ENCODE measurements at regions not wholly inside any gene's neighbourhood (a gene's known extent, or its start where the extent isn't known, plus 50 kb on each side); places are given as distances from the start of the nearest gene placed in this dataset.

GRCh38 chr15:31226021-31226420, 100.6 kb upstream of the KLF13 start:
- H3K27ac Mint-ChIP-seq (ENCODE audit: unreplicated experiment): no peak overlapping the region
- H3K36me3 Mint-ChIP-seq (ENCODE audit: unreplicated experiment): no peaks in the 10 kb centered on the region

GRCh38 chr15:31227235-31227634, 99.4 kb upstream of the KLF13 start:
- H3K4me3 Mint-ChIP-seq (ENCODE audit: unreplicated experiment): no peak overlapping the region
- no peak for TF ChIP-seq CTCF (IDR thresholded peaks at IDR 0.05)
- no peak for DNase-seq (ENCODE audit: extremely low spot score, unreplicated experiment)
- H3K9me3 Mint-ChIP-seq (ENCODE audit: unreplicated experiment): no peaks in the 10 kb centered on the region
- H3K27ac Mint-ChIP-seq (ENCODE audit: unreplicated experiment): no peak overlapping the region
- H3K4me1 Mint-ChIP-seq (ENCODE audit: unreplicated experiment): peaks cover 27% of the 10 kb centered on the region
- peaks cover 12% of the 10 kb centered on the region for H3K27me3 Mint-ChIP-seq (ENCODE audit: unreplicated experiment)
- no peaks in the 10 kb centered on the region for H3K36me3 Mint-ChIP-seq (ENCODE audit: unreplicated experiment)

More at GRCh38 chr15:31226021-31226420, 100.6 kb upstream of the KLF13 start:
- Mint-ChIP-seq H3K27me3 (ENCODE audit: unreplicated experiment) (peaks cover 12% of the 10 kb centered on the region), H3K9me3 (ENCODE audit: unreplicated experiment) (no peaks in the 10 kb centered on the region), H3K4me3 (ENCODE audit: unreplicated experiment) (no peak overlapping the region), H3K4me1 (ENCODE audit: unreplicated experiment) (peaks cover 27% of the 10 kb centered on the region)
- DNase-seq (ENCODE audit: extremely low spot score, unreplicated experiment): no peak
- TF ChIP-seq CTCF (IDR thresholded peaks at IDR 0.05): no peak

GRCh38 chr15:31228011-31228484, 98.6 kb upstream of the KLF13 start:
- TF ChIP-seq CTCF (IDR thresholded peaks at IDR 0.05): no peak
- Mint-ChIP-seq H3K4me3 (ENCODE audit: unreplicated experiment) (no peak overlapping the region), H3K9me3 (ENCODE audit: unreplicated experiment) (no peaks in the 10 kb centered on the region), H3K27ac (ENCODE audit: unreplicated experiment) (no peak overlapping the region), H3K27me3 (ENCODE audit: unreplicated experiment) (peaks cover 8% of the 10 kb centered on the region), H3K4me1 (ENCODE audit: unreplicated experiment) (peaks cover 20% of the 10 kb centered on the region), H3K36me3 (ENCODE audit: unreplicated experiment) (no peaks in the 10 kb centered on the region)
- no peak for DNase-seq (ENCODE audit: extremely low spot score, unreplicated experiment)

GRCh38 chr15:31228980-31229826, 97.4 kb upstream of the KLF13 start:
- Mint-ChIP-seq H3K9me3 (ENCODE audit: unreplicated experiment) (no peaks in the 10 kb centered on the region), H3K4me1 (ENCODE audit: unreplicated experiment) (peaks cover 9% of the 10 kb centered on the region), H3K4me3 (ENCODE audit: unreplicated experiment) (no peak overlapping the region), H3K27me3 (ENCODE audit: unreplicated experiment) (peaks cover 8% of the 10 kb centered on the region), H3K36me3 (ENCODE audit: unreplicated experiment) (no peaks in the 10 kb centered on the region), H3K27ac (ENCODE audit: unreplicated experiment) (no peak overlapping the region)
- TF ChIP-seq CTCF (IDR thresholded peaks at IDR 0.05): no peak
- DNase-seq (ENCODE audit: extremely low spot score, unreplicated experiment): no peak

- H3K9me3 Mint-ChIP-seq (ENCODE audit: unreplicated experiment): no peaks in the 10 kb centered on the region
- no peaks in the 10 kb centered on the region for H3K36me3 Mint-ChIP-seq (ENCODE audit: unreplicated experiment)
- no peak overlapping the region for H3K27ac Mint-ChIP-seq (ENCODE audit: unreplicated experiment)
- TF ChIP-seq CTCF (IDR thresholded peaks at IDR 0.05): no peak
- H3K27me3 Mint-ChIP-seq (ENCODE audit: unreplicated experiment): peaks cover 6% of the 10 kb centered on the region
- peaks cover 8% of the 10 kb centered on the region for H3K4me1 Mint-ChIP-seq (ENCODE audit: unreplicated experiment)
- no peak overlapping the region for H3K4me3 Mint-ChIP-seq (ENCODE audit: unreplicated experiment)
- no peak for DNase-seq (ENCODE audit: extremely low spot score, unreplicated experiment)
These were observed 95.8 kb upstream of the KLF13 start for GRCh38 chr15:31230630-31231485.
